IPS DF 4.7 (cell line): ENCODE measurements at regions not wholly inside any gene's neighbourhood (a gene's known extent, or its start where the extent isn't known, plus 50 kb on each side); places are given as distances from the start of the nearest gene placed in this dataset.
A peak's percentile ranks its signal among the peaks of the same experiment; 100 is the strongest.
"Not testable (repeated sequence)": the region's sequence is repeated elsewhere in the genome, so short reads cannot be mapped to it uniquely, and the experiment has no call there.

Source experiments
- DNase-seq: peaks from one replicate; pipeline ENCODE4 v3.0.0-alpha.2; 2013; ENCODE audit warnings: low spot score; ENCODE audit errors: extremely low read depth

- no peak for DNase-seq
Observed at GRCh38 chr14:43591776-43592175, 915.3 kb downstream of the FSCB start.

- DNase-seq, result no peak
Observed at GRCh38 chr14:43587183-43587582, 919.9 kb downstream of the FSCB start.

- DNase-seq, result no peak
Observed at GRCh38 chr14:43579671-43580070, 927.4 kb downstream of the FSCB start.

- DNase-seq, result no peak
Observed at GRCh38 chr14:43568022-43568421, 939.1 kb downstream of the FSCB start.

GRCh38 chr14:43548368-43548767, 958.7 kb downstream of the FSCB start:
- DNase-seq, result no peak

- not testable (repeated sequence) for DNase-seq
Observed at GRCh38 chr14:43547596-43547995, 959.5 kb downstream of the FSCB start.

- no peak for DNase-seq
Observed at GRCh38 chr14:43541356-43541755, 965.7 kb downstream of the FSCB start.

- DNase-seq, result peak; percentile 22
Observed at GRCh38 chr14:43540948-43541347, 966.1 kb downstream of the FSCB start.

GRCh38 chr14:43539210-43539609, 967.9 kb downstream of the FSCB start:
- DNase-seq, result no peak

- DNase-seq, result no peak
Observed at GRCh38 chr14:43535231-43535838, 971.7 kb downstream of the FSCB start.

GRCh38 chr14:43532825-43533416, 974.2 kb downstream of the FSCB start:
- DNase-seq, result no peak

- DNase-seq, result no peak
Observed at GRCh38 chr14:43528321-43528720, 978.8 kb downstream of the FSCB start.

- DNase-seq, result no peak
Observed at GRCh38 chr14:43525658-43526057, 981.4 kb downstream of the FSCB start.

GRCh38 chr14:43522901-43523300, 984.2 kb downstream of the FSCB start:
- DNase-seq, result no peak

GRCh38 chr14:43522191-43522590, 984.9 kb downstream of the FSCB start:
- DNase-seq, result no peak

- DNase-seq, result no peak
Observed at GRCh38 chr14:43503508-43503907, 1003.6 kb downstream of the FSCB start.

- not testable (repeated sequence) for DNase-seq
Observed at GRCh38 chr14:43492359-43492758, 1014.7 kb downstream of the FSCB start.

GRCh38 chr14:43483415-43483814, 1023.7 kb downstream of the FSCB start:
- no peak for DNase-seq

- no peak for DNase-seq
Observed at GRCh38 chr14:43481864-43482263, 1025.2 kb downstream of the FSCB start.

GRCh38 chr14:43480976-43481375, 1026.1 kb downstream of the FSCB start:
- no peak for DNase-seq

- DNase-seq, result no peak
Observed at GRCh38 chr14:43479596-43480195, 1027.4 kb downstream of the FSCB start.

GRCh38 chr14:43476822-43477221, 1030.3 kb downstream of the FSCB start:
- no peak for DNase-seq

- no peak for DNase-seq
Observed at GRCh38 chr14:43475757-43476156, 1031.3 kb downstream of the FSCB start.
